ENCODE measurements at regions not wholly inside any gene's neighbourhood (a gene's known extent, or its start where the extent isn't known, plus 50 kb on each side); places are given as distances from the start of the nearest gene placed in this dataset.

DNA sequence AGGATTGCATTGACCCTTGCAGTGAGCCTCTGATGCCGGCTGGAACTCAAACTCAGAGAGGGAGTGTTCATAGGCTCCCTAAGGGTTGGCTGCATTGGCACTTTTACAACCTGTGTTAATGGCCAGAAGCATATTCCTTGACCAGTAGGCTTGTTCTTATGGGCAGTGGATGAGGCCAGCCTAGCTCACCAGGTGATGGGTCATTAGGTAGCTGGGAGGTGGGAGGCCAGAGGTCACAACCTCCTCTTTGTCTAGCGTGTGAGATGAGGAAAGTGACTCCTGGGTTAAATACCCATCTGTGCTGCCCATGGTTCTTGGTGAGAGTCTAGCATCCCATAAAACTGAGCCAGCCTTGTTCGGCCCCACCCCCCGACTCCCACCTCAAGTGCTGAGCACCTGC, 275.7 kb upstream of the CTNNB1 start:
- Histone ChIP-seq H2BK15ac (ENCODE audit: low read depth, low read length) (no peak overlapping the region), H3K9ac (ENCODE audit: extremely low read depth, insufficient read length, low read length) (no peak overlapping the region), H3K4me1 (ENCODE audit: insufficient read depth, low read length) (peaks cover 8% of the 10 kb centered on the region; the same call in 1 of the 2 replicates), H2AFZ (ENCODE audit: low read length) (no peak overlapping the region), H2BK120ac (ENCODE audit: low read depth, low read length, poor library complexity, severe bottlenecking) (no peak overlapping the region), H3K23me2 (ENCODE audit: insufficient read length, low read depth, low read length, poor library complexity, severe bottlenecking) (no peaks in the 10 kb centered on the region), H4K8ac (replicated peaks; ENCODE audit: insufficient read length, low read depth, low read length) (no peak overlapping the region), H3K4me2 (ENCODE audit: insufficient read depth, insufficient read length, low read length) (no peak overlapping the region), H3K23ac (ENCODE audit: insufficient read length, low read depth, low read length) (no peak overlapping the region), H2BK5ac (ENCODE audit: insufficient read length, low read length) (no peak overlapping the region), H4K91ac (ENCODE audit: insufficient read length, low read depth, low read length) (no peak overlapping the region), H3K18ac (ENCODE audit: insufficient read length, low read depth, low read length) (no peak overlapping the region), H4K20me1 (ENCODE audit: control insufficient read depth, insufficient read depth, insufficient read length) (no peaks in the 10 kb centered on the region), H3K56ac (ENCODE audit: insufficient read length, low read depth, low read length) (no peak overlapping the region), H3K79me2 (ENCODE audit: insufficient read depth, low read length) (no peaks in the 10 kb centered on the region), H3K27me3 (ENCODE audit: insufficient read depth, low read length) (no peaks in the 10 kb centered on the region), H2BK12ac (ENCODE audit: insufficient read length, low read depth, low read length) (no peak overlapping the region), H4K5ac (ENCODE audit: insufficient read length, low read depth, low read length) (no peak overlapping the region), H3K9me3 (ENCODE audit: control insufficient read depth, low read depth, low read length) (no peaks in the 10 kb centered on the region), H3K4ac (ENCODE audit: low read depth, low read length) (no peak overlapping the region), H2BK20ac (ENCODE audit: low read depth, low read length, poor library complexity, severe bottlenecking) (no peak overlapping the region), H3K14ac (ENCODE audit: insufficient read depth, low read length) (no peak overlapping the region), H3T11ph (ENCODE audit: low read length) (no peak overlapping the region), H3K27ac (ENCODE audit: insufficient read length, low read depth, low read length) (no peak overlapping the region), H2AK5ac (ENCODE audit: insufficient read length, low read length) (no peak overlapping the region), H3K79me1 (ENCODE audit: insufficient read depth, low read depth, low read length, poor library complexity, severe bottlenecking) (no peaks in the 10 kb centered on the region)
- TF ChIP-seq CTCF (conservative IDR thresholded peaks at IDR 0.05) = no peak
- Mint-ChIP-seq H3K27me3 (ENCODE audit: low read depth) (no peaks in the 10 kb centered on the region), H3K9me3 (peaks cover 5 to 6% of the 10 kb centered on the region in 2 experiments), H3K4me1 (peaks cover 44 to 51% of the 10 kb centered on the region in 2 experiments), H3K27ac (no peak overlapping the region), H3K36me3 (ENCODE audit: insufficient read depth in 1 of 3, low read depth in 3 of 3) (peaks cover 6 to 7% (median 6%) of the 10 kb centered on the region in 3 experiments), H3K4me3 (no peak overlapping the region)
- WGBS (ENCODE audit: extremely low coverage, insufficient read length, low lambda C conversion rate) = no CpG with 5 or more reads among the region's 4 CpGs
- DNase-seq = no peak

Data from H9 (cell line).